Uterus (tissue), 2 donors: ENCODE measurements at regions not wholly inside any gene's neighbourhood (a gene's known extent, or its start where the extent isn't known, plus 50 kb on each side); places are given as distances from the start of the nearest gene placed in this dataset.

ENCODE experiments used
- CTCF ChIP-seq, 4 experiments: fragments of 200-600 bp in 2 of 4; fragments of 450-650 bp in 2 of 4; sonication (generic) in 2 of 4; IDR thresholded peaks; one replicate each; pipeline ENCODE4 v1.5.1; 2016 to 2019; ENCODE audit warnings: antibody characterized with exemption in 4 of 4, mild to moderate bottlenecking in 2 of 4, moderate library complexity in 1 of 4
- POLR2A ChIP-seq, 2 donors: fragments of 450-650 bp; IDR thresholded peaks; one replicate each; pipeline ENCODE4 v1.6.1; 2016; ENCODE audit warnings: antibody characterized with exemption in 2 of 2, mild to moderate bottlenecking in 1 of 2, moderate library complexity in 1 of 2

DNA sequence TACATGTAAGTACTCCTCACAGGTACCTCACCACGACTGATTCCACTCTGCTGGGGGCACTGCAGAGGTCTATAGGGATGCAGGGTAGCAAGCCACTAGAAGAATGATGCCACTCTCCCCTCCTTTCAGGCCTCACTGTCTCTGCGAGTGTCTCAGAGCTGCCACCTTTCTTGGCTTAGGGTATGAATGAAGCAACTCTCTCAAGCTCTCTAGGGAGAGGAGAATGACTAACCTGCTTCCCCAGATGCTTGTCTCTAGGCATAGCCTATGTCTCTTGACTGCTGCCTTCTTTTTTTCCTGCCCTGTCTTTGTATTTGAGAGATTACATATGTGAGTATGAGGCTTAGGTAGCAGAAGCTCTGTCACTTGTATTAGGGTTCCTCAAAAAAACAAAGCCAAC, 566.5 kb upstream of the ATP2B1 start:
- TF ChIP-seq POLR2A (IDR thresholded peaks at IDR 0.05) = no peak
- TF ChIP-seq CTCF (IDR thresholded peaks at IDR 0.05) = no peak
